ENCODE measurements at regions not wholly inside any gene's neighbourhood (a gene's known extent, or its start where the extent isn't known, plus 50 kb on each side); places are given as distances from the start of the nearest gene placed in this dataset.

- intact Hi-C loops (cut with micrococcal nuclease): loop anchor here (5.0 kb wide), 1 partner anchor 358 kb away; the partner anchor contains the start of gene AK3
Observed at GRCh38 chr9:4384750-4385149, 84.9 kb upstream of the GLIS3 start.

- intact Hi-C loops (cut with micrococcal nuclease): loop anchor here (1.0 to 5.0 kb wide), 2 partner anchors 257 to 359 kb away; partner anchors contain the start of gene AK3
Observed at GRCh38 chr9:4382722-4383317, 83.0 kb upstream of the GLIS3 start.

DNA sequence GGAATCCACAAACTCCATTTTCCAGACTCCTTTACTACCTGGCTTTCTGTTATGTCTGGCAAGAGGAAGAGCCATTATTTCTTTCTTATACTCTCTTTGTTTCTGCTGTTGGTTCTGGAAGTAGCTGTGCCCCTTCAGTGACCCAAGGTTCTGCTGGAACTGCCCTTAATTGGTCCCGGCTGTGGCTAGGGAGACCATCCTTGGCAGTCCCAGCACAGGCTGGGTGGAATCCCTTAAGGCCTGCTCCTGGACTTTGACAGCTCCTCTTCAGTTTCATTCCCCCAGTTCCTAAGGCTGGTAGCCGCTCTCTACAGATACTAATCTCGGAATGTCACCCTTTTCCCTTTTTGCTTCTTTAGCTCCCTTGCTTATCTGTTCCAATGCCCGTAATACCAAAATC is 81.9 kb upstream of the GLIS3 start:
- intact Hi-C loops (cut with micrococcal nuclease): loop anchor here (1.0 to 5.0 kb wide), 2 partner anchors 259 to 361 kb away; partner anchors contain the start of gene AK3

DNA sequence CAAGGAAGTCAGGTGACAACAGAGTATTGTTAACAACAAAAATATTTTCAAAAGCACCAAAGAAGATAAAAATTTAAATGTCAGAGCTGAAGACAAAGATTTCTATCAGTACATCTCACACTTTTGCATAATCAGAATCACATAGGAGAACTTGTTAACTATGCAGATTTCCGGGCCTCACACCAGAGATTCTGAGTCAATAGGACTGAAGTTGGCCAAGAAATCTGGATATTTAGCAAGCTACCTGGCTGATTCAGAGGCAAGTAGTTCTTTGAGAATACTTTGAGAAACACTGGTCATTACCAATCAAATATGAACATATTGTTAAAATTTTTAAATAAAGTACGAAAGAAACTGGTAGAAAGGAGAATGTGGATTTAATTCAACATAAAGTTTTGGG is 80.5 kb upstream of the GLIS3 start:
- intact Hi-C loops (cut with micrococcal nuclease): loop anchor here (5.0 kb wide), 1 partner anchor 362 kb away; the partner anchor contains the start of gene AK3

GRCh38 chr9:4375424-4376200 is 75.7 kb upstream of the GLIS3 start:
- intact Hi-C loops (cut with micrococcal nuclease): loop anchor here (1.0 kb wide), 2 partner anchors 60 to 643 kb away; no protein-coding TSS in a partner anchor

DNA sequence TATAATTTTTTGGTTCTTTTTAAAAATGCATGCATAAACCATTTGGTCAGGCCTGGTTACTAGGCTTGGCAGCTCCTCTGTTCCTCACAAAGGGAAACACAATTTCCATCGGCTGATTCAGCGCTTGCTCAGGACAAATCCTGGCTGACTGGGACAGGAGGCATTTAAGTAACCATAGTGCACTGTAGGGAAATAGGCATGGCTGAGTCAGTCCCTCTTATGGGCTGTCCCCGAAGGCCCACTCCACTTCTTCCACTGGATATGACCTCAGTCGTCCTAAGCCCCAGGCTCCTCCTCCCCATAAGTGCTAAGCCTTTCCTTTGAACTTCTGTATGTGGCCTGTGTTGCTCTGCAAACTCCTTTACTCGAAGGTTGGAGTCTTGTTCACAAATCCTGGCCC is 71.2 kb upstream of the GLIS3 start:
- intact Hi-C loops (cut with micrococcal nuclease): no loop called here

DNA sequence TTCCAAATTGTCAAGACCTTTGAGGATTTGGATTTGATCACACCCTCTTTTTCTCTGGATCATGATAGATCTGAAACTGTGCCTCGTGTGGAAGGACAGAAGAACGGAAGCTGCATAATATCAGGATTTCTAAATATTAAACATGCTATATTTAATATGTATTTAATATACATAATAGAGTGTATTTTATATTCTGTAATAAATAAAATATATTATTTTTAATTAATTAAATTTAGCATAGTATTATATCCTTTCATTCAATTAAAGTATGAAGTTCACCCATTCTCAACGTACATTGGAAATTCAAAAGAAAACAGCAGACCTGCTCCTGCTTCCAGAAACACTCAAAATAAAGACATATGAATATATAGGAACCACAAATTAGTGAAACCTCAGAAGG is 70.6 kb upstream of the GLIS3 start:
- intact Hi-C loops (cut with micrococcal nuclease): no loop called here

DNA sequence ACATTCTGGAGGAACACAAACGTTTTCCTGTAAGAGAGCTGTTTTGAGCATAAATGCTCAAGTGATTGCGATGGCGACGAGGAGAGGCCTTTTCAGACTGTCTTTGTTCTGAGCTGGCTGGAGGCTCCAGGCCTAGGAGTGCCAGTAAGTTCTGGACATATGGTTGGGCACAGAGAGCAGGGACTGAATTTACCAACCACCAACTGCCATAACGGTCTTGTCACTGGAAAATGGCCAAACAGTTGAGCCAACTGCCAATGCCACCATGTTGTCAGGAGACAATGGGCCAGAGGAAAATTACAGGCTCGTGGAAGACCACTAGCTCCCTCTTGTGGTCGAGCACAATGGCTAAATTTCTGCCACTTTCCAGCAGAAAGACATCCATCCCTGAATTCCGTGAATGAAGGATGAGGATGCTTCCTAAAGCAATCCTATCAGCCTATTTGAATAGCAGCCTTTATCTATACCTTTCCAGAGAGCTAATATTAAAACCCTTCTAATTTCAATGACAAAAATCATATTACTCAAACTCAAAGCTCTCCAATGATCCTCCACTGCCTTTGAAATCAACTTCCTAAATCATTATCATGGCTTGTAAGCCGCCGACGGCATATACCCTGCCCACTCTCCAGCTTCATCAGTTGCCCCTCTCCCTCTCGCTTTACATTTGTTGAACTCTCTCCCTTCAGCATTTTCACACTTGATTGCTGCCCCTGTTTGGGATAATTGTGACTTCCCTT is 66.9 kb upstream of the GLIS3 start:
- intact Hi-C loops (cut with micrococcal nuclease): loop anchor here (1.0 to 5.0 kb wide), 5 partner anchors 28 to 1508 kb away; no protein-coding TSS in a partner anchor

GRCh38 chr9:4365055-4365454 is 65.2 kb upstream of the GLIS3 start:
- intact Hi-C loops (cut with micrococcal nuclease): loop anchor here (5.0 kb wide), 1 partner anchor 1123 kb away; no protein-coding TSS in a partner anchor

DNA sequence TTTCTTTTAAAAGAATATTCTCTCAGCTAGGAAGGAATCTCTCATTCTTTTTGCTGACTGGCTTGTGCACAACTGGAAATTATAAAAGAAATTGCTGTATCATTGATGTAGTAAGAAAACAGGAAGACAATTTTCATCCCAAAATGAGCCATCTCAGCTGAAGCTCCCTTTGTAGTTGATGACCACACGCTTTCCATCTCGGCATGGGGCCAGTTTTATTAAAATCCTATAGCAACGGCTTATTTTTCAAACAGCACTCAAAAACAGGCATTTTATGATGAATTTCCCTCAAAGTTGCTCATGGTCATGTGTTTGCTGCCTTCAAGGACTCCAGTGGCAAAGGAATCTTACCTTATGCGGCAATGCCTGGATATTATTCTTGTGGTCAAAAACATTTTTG is 62.4 kb upstream of the GLIS3 start:
- intact Hi-C loops (cut with micrococcal nuclease): no loop called here

DNA sequence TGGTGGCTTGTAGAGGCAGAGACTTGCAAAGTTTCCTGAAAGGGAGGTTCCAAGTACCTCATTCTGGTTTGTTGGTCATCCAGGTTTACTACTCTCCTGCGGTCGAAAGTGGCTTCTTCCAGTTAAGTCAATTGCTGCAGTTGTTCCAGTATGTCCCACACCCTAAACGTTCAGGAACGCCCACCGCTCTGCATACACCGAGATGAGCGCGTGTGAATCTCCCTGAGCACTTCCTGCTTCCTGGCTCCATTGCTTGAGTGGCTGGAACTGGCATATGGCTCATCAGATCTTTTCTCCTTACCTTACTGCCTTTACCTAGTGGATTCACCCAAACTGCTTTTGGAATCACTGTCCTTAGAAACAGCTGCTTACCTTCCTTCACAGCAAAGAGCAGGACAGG is 59.1 kb upstream of the GLIS3 start:
- intact Hi-C loops (cut with micrococcal nuclease): no loop called here

DNA sequence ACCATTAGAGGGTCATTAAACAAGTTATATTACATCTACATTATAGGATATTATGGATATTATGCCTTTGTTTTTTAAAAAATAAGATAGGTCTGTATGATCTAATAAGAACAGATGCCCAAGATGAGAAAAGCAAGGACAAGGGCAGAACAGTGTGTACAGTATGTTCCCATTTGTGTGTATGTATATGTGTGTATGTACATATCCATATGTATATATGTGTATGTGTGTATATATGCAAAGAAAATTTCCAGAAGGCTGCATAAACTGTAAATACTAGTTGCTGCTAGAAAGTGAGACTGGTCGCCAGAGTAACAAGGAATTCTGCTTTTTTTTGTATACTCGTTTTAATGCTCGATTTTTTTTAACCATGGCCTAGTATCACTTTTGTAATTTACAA is 58.1 kb upstream of the GLIS3 start:
- intact Hi-C loops (cut with micrococcal nuclease): no loop called here

- intact Hi-C loops (cut with micrococcal nuclease): no loop called here
Observed at GRCh38 chr9:4356306-4356705, 56.4 kb upstream of the GLIS3 start.

DNA sequence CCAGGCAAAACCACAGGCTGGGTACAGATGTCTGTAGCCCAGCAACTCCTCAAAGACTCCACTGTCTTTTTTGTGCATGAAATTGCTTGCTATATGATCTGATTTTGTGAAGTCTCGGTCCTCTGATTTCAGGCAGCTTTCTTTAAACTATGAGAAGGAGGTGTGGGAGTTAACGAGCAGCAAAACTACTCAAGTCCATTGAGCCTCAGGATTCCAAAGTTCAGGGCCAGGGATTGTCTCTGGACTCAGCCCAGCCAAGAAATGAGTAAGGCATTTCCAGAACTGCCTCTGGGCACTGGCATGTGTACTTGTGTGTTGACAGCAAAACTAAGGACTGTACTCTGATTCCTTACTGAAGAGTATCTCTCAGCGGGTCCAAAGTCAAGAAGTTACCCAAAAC is 53.4 kb upstream of the GLIS3 start:
- intact Hi-C loops (cut with micrococcal nuclease): no loop called here

DNA sequence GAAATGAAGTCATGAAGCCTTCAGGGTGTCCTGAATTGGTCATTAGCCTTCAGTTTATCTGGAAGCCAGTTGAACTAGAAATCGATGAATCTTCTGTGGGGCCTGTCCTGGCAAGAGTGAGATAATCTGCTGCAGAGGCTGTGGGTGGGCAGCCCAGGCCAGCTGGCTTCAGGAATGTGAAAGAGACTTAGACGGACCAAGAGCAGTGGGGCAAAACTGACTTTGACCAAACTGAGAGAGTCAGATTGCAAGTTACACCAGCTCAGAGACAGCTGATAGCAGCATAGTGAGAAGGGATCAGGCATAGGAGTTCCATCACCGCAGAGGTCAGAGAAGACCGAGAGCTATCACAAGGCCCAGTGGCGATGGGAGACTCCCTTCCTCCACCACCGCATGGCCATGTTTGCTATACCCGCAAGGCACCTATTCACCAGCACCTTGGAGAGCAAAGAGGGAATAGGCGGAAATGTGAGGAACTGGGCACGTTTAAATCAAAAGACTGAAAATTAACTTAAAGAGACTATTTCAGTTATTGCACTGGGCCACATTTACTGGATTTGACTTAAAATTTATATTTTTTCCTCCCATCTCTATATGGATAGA is 50.0 kb upstream of the GLIS3 start:
- intact Hi-C loops (cut with micrococcal nuclease): no loop called here

Data from T-helper 1 cell treated with Interleukin-12 subunit alpha and Interleukin-12 subunit beta and Interleukin-4 antibody, amounts not matched to agents 30 ng/mL and 1 ng/mL, for 36 hours (primary cell).